ENCODE measurements at regions not wholly inside any gene's neighbourhood (a gene's known extent, or its start where the extent isn't known, plus 50 kb on each side); places are given as distances from the start of the nearest gene placed in this dataset.

DNA sequence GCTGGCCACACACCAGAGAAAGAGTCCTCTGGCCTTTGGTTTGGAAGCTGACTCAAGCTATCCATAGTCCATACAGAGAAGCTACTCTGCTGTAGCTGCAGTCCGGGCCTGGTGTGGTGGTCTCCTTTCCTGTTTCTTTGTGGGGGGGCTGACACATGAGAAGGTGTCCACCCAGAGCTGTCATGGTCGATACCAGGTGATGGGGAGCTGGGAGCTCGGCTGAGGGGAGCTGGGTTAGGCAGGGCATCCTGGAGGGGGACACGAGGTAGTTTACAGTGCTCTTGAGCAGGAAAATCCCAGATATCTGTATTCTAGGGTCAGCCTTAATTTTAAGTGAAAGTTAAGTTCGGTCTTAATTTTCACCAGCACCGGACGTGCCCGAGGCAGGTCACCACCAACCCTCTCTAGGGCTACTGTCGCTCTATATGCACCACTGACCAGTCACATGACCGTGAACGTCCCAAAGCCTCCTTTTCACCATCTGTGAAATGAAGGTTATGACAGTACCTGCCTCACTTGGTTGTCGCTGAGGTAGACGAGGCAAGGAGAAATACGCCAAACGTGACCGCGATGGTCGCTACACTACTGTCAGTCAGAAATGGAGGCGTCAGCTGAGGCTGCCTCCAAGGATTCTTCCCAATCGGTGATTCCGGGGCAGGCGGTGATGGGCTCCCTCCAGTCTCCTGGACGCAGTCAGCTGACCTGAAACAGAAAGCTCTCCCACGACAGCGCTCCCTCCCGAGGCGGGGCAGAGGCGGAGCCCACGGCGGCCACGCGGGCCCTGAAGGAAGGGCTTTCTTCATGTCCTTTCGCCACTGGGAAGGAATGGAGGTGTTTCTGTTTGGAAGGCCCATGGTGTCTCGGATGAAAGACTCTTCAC, 69.4 kb upstream of the SHH start:
- no peak overlapping the region for H3K4me3 ChIP-seq (ENCODE audit: low read depth, low read length)
- H3K9me3 ChIP-seq = no peaks in the 10 kb centered on the region
- TF ChIP-seq, protein P1, sequence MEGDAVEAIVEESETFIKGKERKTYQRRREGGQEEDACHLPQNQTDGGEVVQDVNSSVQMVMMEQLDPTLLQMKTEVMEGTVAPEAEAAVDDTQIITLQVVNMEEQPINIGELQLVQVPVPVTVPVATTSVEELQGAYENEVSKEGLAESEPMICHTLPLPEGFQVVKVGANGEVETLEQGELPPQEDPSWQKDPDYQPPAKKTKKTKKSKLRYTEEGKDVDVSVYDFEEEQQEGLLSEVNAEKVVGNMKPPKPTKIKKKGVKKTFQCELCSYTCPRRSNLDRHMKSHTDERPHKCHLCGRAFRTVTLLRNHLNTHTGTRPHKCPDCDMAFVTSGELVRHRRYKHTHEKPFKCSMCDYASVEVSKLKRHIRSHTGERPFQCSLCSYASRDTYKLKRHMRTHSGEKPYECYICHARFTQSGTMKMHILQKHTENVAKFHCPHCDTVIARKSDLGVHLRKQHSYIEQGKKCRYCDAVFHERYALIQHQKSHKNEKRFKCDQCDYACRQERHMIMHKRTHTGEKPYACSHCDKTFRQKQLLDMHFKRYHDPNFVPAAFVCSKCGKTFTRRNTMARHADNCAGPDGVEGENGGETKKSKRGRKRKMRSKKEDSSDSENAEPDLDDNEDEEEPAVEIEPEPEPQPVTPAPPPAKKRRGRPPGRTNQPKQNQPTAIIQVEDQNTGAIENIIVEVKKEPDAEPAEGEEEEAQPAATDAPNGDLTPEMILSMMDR (IDR thresholded peaks at IDR 0.05; ENCODE audit: low read depth, low read length) = no peak
- H3K27me3 ChIP-seq = no peaks in the 10 kb centered on the region
- no peak for DNase-seq
- H3K36me3 ChIP-seq = no peaks in the 10 kb centered on the region
- no peaks in the 10 kb centered on the region for H3K4me1 ChIP-seq

DNA sequence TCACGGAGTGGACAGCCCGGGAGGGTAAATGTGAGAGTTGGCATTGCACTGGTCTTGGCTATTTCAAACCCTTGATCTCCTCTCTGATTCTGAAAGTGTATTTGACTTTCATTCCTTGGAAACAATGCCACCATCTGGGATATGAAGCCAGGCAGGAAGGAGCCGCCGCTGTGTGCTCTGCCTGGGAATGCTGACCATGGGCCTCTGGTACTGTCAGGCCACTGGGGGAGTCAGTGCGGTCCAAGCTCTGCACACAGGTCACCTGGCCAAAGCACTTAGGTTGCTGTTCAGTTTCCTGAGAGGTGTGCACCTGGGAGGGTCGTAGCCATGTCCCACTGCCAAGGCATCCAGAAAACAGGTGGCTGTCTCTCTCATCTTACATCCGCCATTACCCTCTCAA, 68.5 kb upstream of the SHH start:
- H3K36me3 ChIP-seq = no peaks in the 10 kb centered on the region
- DNase-seq = no peak
- H3K4me3 ChIP-seq (ENCODE audit: low read depth, low read length) = no peak overlapping the region
- no peaks in the 10 kb centered on the region for H3K27me3 ChIP-seq
- no peaks in the 10 kb centered on the region for H3K4me1 ChIP-seq
- no peaks in the 10 kb centered on the region for H3K9me3 ChIP-seq
- TF ChIP-seq, protein P1 (IDR thresholded peaks at IDR 0.05; ENCODE audit: low read depth, low read length) = no peak

DNA sequence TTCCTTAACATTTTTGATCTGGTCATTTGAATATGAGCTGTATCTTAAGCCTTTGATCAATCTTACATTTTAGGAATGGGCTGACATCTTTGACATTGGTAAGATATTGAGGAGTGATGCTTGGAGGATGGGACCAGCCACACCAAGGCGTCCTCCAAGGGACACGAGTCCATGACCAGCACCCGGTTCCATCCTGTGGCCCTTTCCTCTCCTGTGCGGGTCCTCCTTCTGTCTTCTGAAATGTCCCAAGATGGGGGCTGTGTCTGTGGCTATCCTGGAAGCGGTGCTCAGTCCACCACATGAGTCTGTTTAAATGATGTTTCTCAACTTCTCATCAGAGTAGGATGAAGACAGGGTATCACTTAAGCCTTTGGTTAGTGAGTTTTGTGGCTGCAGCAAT, 67.3 kb upstream of the SHH start:
- no peak for DNase-seq
- TF ChIP-seq, protein P1 (IDR thresholded peaks at IDR 0.05; ENCODE audit: low read depth, low read length) = no peak
- H3K36me3 ChIP-seq = no peaks in the 10 kb centered on the region
- H3K9me3 ChIP-seq = no peaks in the 10 kb centered on the region
- no peak overlapping the region for H3K4me3 ChIP-seq (ENCODE audit: low read depth, low read length)
- no peaks in the 10 kb centered on the region for H3K4me1 ChIP-seq
- no peaks in the 10 kb centered on the region for H3K27me3 ChIP-seq

DNA sequence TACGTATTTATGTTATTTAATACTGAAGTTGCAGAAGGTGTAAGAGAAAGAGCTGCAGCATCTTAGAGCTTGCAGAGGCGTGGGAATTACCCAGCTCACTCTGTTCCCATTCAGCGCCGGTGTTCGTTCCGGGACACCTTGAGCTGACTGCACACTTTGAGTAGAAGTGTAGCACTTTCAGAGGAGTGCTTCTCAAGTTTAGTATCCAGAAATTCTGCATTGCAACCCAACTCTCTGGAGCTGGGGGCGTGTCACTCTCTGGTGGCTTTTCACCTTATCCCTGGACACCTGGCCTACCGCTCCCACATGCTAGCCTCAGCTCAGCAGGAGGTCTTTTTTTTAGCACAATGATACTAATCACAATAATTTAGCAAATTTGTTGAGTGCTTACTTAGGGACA, 66.4 kb upstream of the SHH start:
- H3K27me3 ChIP-seq = 0 out of 2 replicates have a peak, but pooled peaks cover 3% of the 10 kb centered on the region
- DNase-seq = no peak

DNA sequence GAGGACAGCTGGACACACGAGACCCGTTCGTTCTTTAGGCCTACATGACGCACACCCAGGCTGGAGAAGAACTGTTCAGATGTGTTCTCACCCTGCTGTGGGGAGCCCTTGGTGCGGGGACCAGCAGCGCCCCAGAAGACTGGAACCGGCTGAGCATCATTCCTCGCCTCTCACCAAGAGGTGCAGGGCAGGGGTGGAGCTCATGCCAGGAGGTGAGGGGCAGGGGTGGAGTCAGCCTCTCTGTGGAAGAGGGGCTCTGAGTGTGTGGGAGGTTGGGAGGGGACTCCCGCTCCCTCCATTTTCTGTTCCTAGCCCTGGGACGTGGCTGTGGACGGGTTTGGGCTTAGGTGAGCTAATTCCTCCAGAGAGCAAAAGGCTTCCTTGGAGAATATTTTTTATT, 66.0 kb upstream of the SHH start:
- 0 out of 2 replicates have a peak, but pooled peaks cover 3% of the 10 kb centered on the region for H3K27me3 ChIP-seq
- H3K4me1 ChIP-seq = no peaks in the 10 kb centered on the region
- TF ChIP-seq, protein P1 (IDR thresholded peaks at IDR 0.05; ENCODE audit: low read depth, low read length) = no peak
- DNase-seq = no peak
- H3K36me3 ChIP-seq = no peaks in the 10 kb centered on the region
- no peaks in the 10 kb centered on the region for H3K9me3 ChIP-seq
- no peak overlapping the region for H3K4me3 ChIP-seq (ENCODE audit: low read depth, low read length)

More for the DNA sequence above, 66.4 kb upstream of the SHH start:
- H3K4me1 ChIP-seq = no peaks in the 10 kb centered on the region
- TF ChIP-seq, protein P1 (IDR thresholded peaks at IDR 0.05; ENCODE audit: low read depth, low read length) = no peak
- H3K9me3 ChIP-seq = no peaks in the 10 kb centered on the region
- no peak overlapping the region for H3K4me3 ChIP-seq (ENCODE audit: low read depth, low read length)
- no peaks in the 10 kb centered on the region for H3K36me3 ChIP-seq

DNA sequence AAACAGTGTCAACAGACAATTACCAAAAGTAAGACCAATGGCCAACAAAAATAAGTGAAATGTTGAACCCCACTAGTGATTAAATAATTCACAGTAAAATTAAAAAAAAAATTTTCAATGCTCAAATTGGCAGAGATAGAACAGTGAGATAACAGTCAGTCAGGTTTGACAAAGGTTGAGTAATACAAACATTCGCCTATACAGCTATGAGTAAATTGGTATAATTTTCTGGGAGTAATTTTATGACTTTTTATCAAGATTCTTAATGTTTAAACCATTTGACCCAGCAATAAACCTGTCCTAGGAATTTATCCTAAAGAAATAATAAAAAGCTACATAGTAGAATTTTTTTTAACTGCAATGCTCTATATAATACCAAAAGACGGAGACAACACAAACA, 64.9 kb upstream of the SHH start:
- H3K36me3 ChIP-seq = no peaks in the 10 kb centered on the region
- TF ChIP-seq, protein P1 (IDR thresholded peaks at IDR 0.05; ENCODE audit: low read depth, low read length) = no peak

More for the DNA sequence above, 64.9 kb upstream of the SHH start:
- Histone ChIP-seq H3K27me3 (0 out of 2 replicates have a peak, but pooled peaks cover 3% of the 10 kb centered on the region), H3K9me3 (no peaks in the 10 kb centered on the region), H3K4me3 (ENCODE audit: low read depth, low read length) (no peak overlapping the region), H3K4me1 (no peaks in the 10 kb centered on the region)
- DNase-seq = no peak
